ENCODE measurements at regions not wholly inside any gene's neighbourhood (a gene's known extent, or its start where the extent isn't known, plus 50 kb on each side); places are given as distances from the start of the nearest gene placed in this dataset.

- Histone ChIP-seq H3K27ac (ENCODE audit: low read depth in 2 of 2, low read length in 2 of 2) (no peak overlapping the region), H3K9ac (ENCODE audit: low read depth in 1 of 2, low read length in 2 of 2) (no peak overlapping the region), H3K4me3 (ENCODE audit: low read length in 2 of 2) (no peak overlapping the region), H3K4me1 (ENCODE audit: control insufficient read depth in 2 of 2, insufficient read depth in 2 of 2, low read length in 2 of 2) (no peaks in the 10 kb centered on the region), H3K36me3 (ENCODE audit: control insufficient read depth in 2 of 2, insufficient read depth in 2 of 2, low read length in 2 of 2) (no peaks in the 10 kb centered on the region), H3K27me3 (ENCODE audit: control insufficient read depth in 2 of 2, insufficient read depth in 2 of 2, low read length in 2 of 2) (no peaks in the 10 kb centered on the region), H3K9me3 (ENCODE audit: control insufficient read depth in 2 of 2, low read length in 2 of 2) (peaks cover 0 to 2% of the 10 kb centered on the region in 2 donors)
These were observed 242.6 kb downstream of the ANKRD50 start for GRCh38 chr4:124469981-124470380.

- H3K4me3 ChIP-seq (ENCODE audit: low read length in 2 of 2): no peak overlapping the region
- no peak overlapping the region for H3K9ac ChIP-seq (ENCODE audit: low read depth in 1 of 2, low read length in 2 of 2)
- H3K4me1 ChIP-seq (ENCODE audit: control insufficient read depth in 2 of 2, insufficient read depth in 2 of 2, low read length in 2 of 2): no peaks in the 10 kb centered on the region
- no peaks in the 10 kb centered on the region for H3K9me3 ChIP-seq (ENCODE audit: control insufficient read depth in 2 of 2, low read length in 2 of 2)
- H3K27ac ChIP-seq (ENCODE audit: low read depth in 2 of 2, low read length in 2 of 2): no peak overlapping the region
- no peaks in the 10 kb centered on the region for H3K27me3 ChIP-seq (ENCODE audit: control insufficient read depth in 2 of 2, insufficient read depth in 2 of 2, low read length in 2 of 2)
- no peaks in the 10 kb centered on the region for H3K36me3 ChIP-seq (ENCODE audit: control insufficient read depth in 2 of 2, insufficient read depth in 2 of 2, low read length in 2 of 2)
These were observed 234.1 kb downstream of the ANKRD50 start for GRCh38 chr4:124478470-124478869.

GRCh38 chr4:124480061-124480460 is 232.5 kb downstream of the ANKRD50 start:
- Histone ChIP-seq H3K9ac (ENCODE audit: low read depth in 1 of 2, low read length in 2 of 2) (no peak overlapping the region), H3K4me3 (ENCODE audit: low read length in 2 of 2) (no peak overlapping the region), H3K27me3 (ENCODE audit: control insufficient read depth in 2 of 2, insufficient read depth in 2 of 2, low read length in 2 of 2) (no peaks in the 10 kb centered on the region), H3K4me1 (ENCODE audit: control insufficient read depth in 2 of 2, insufficient read depth in 2 of 2, low read length in 2 of 2) (no peaks in the 10 kb centered on the region), H3K9me3 (ENCODE audit: control insufficient read depth in 2 of 2, low read length in 2 of 2) (no peaks in the 10 kb centered on the region), H3K36me3 (ENCODE audit: control insufficient read depth in 2 of 2, insufficient read depth in 2 of 2, low read length in 2 of 2) (no peaks in the 10 kb centered on the region), H3K27ac (ENCODE audit: low read depth in 2 of 2, low read length in 2 of 2) (no peak overlapping the region)

- H3K9ac ChIP-seq (ENCODE audit: low read depth in 1 of 2, low read length in 2 of 2): no peak overlapping the region
- H3K27ac ChIP-seq (ENCODE audit: low read depth in 2 of 2, low read length in 2 of 2): no peak overlapping the region
- H3K4me1 ChIP-seq (ENCODE audit: control insufficient read depth in 2 of 2, insufficient read depth in 2 of 2, low read length in 2 of 2): no peaks in the 10 kb centered on the region
- no peaks in the 10 kb centered on the region for H3K36me3 ChIP-seq (ENCODE audit: control insufficient read depth in 2 of 2, insufficient read depth in 2 of 2, low read length in 2 of 2)
- no peak overlapping the region for H3K4me3 ChIP-seq (ENCODE audit: low read length in 2 of 2)
- no peaks in the 10 kb centered on the region for H3K9me3 ChIP-seq (ENCODE audit: control insufficient read depth in 2 of 2, low read length in 2 of 2)
- no peaks in the 10 kb centered on the region for H3K27me3 ChIP-seq (ENCODE audit: control insufficient read depth in 2 of 2, insufficient read depth in 2 of 2, low read length in 2 of 2)
These were observed 231.4 kb downstream of the ANKRD50 start for GRCh38 chr4:124481123-124481522.

GRCh38 chr4:124483048-124483906 is 229.3 kb downstream of the ANKRD50 start:
- no peaks in the 10 kb centered on the region for H3K4me1 ChIP-seq (ENCODE audit: control insufficient read depth in 2 of 2, insufficient read depth in 2 of 2, low read length in 2 of 2)
- no peak overlapping the region for H3K4me3 ChIP-seq (ENCODE audit: low read length in 2 of 2)
- H3K27me3 ChIP-seq (ENCODE audit: control insufficient read depth in 2 of 2, insufficient read depth in 2 of 2, low read length in 2 of 2): no peaks in the 10 kb centered on the region
- H3K9me3 ChIP-seq (ENCODE audit: control insufficient read depth in 2 of 2, low read length in 2 of 2): no peaks in the 10 kb centered on the region
- no peaks in the 10 kb centered on the region for H3K36me3 ChIP-seq (ENCODE audit: control insufficient read depth in 2 of 2, insufficient read depth in 2 of 2, low read length in 2 of 2)
- no peak overlapping the region for H3K9ac ChIP-seq (ENCODE audit: low read depth in 1 of 2, low read length in 2 of 2)
- no peak overlapping the region for H3K27ac ChIP-seq (ENCODE audit: low read depth in 2 of 2, low read length in 2 of 2)

GRCh38 chr4:124484008-124484407 is 228.5 kb downstream of the ANKRD50 start:
- Histone ChIP-seq H3K27me3 (ENCODE audit: control insufficient read depth in 2 of 2, insufficient read depth in 2 of 2, low read length in 2 of 2) (no peaks in the 10 kb centered on the region), H3K27ac (ENCODE audit: low read depth in 2 of 2, low read length in 2 of 2) (no peak overlapping the region), H3K4me1 (ENCODE audit: control insufficient read depth in 2 of 2, insufficient read depth in 2 of 2, low read length in 2 of 2) (no peaks in the 10 kb centered on the region), H3K9ac (ENCODE audit: low read depth in 1 of 2, low read length in 2 of 2) (no peak overlapping the region), H3K36me3 (ENCODE audit: control insufficient read depth in 2 of 2, insufficient read depth in 2 of 2, low read length in 2 of 2) (no peaks in the 10 kb centered on the region), H3K4me3 (ENCODE audit: low read length in 2 of 2) (no peak overlapping the region), H3K9me3 (ENCODE audit: control insufficient read depth in 2 of 2, low read length in 2 of 2) (no peaks in the 10 kb centered on the region)

- no peaks in the 10 kb centered on the region for H3K27me3 ChIP-seq (ENCODE audit: control insufficient read depth in 2 of 2, insufficient read depth in 2 of 2, low read length in 2 of 2)
- H3K36me3 ChIP-seq (ENCODE audit: control insufficient read depth in 2 of 2, insufficient read depth in 2 of 2, low read length in 2 of 2): no peaks in the 10 kb centered on the region
- H3K27ac ChIP-seq (ENCODE audit: low read depth in 2 of 2, low read length in 2 of 2): no peak overlapping the region
- H3K4me1 ChIP-seq (ENCODE audit: control insufficient read depth in 2 of 2, insufficient read depth in 2 of 2, low read length in 2 of 2): no peaks in the 10 kb centered on the region
- H3K9me3 ChIP-seq (ENCODE audit: control insufficient read depth in 2 of 2, low read length in 2 of 2): no peaks in the 10 kb centered on the region
- no peak overlapping the region for H3K4me3 ChIP-seq (ENCODE audit: low read length in 2 of 2)
- H3K9ac ChIP-seq (ENCODE audit: low read depth in 1 of 2, low read length in 2 of 2): no peak overlapping the region
These were observed 227.6 kb downstream of the ANKRD50 start for GRCh38 chr4:124484940-124485339.

GRCh38 chr4:124486423-124486822 is 226.1 kb downstream of the ANKRD50 start:
- Histone ChIP-seq H3K4me1 (ENCODE audit: control insufficient read depth in 2 of 2, insufficient read depth in 2 of 2, low read length in 2 of 2) (no peaks in the 10 kb centered on the region), H3K36me3 (ENCODE audit: control insufficient read depth in 2 of 2, insufficient read depth in 2 of 2, low read length in 2 of 2) (no peaks in the 10 kb centered on the region), H3K9ac (ENCODE audit: low read depth in 1 of 2, low read length in 2 of 2) (no peak overlapping the region)

GRCh38 chr4:124487651-124488050 is 224.9 kb downstream of the ANKRD50 start:
- Histone ChIP-seq H3K9me3 (ENCODE audit: control insufficient read depth in 2 of 2, low read length in 2 of 2) (no peaks in the 10 kb centered on the region), H3K4me3 (ENCODE audit: low read length in 2 of 2) (no peak overlapping the region), H3K36me3 (ENCODE audit: control insufficient read depth in 2 of 2, insufficient read depth in 2 of 2, low read length in 2 of 2) (no peaks in the 10 kb centered on the region), H3K4me1 (ENCODE audit: control insufficient read depth in 2 of 2, insufficient read depth in 2 of 2, low read length in 2 of 2) (no peaks in the 10 kb centered on the region), H3K9ac (ENCODE audit: low read depth in 1 of 2, low read length in 2 of 2) (no peak overlapping the region), H3K27me3 (ENCODE audit: control insufficient read depth in 2 of 2, insufficient read depth in 2 of 2, low read length in 2 of 2) (no peaks in the 10 kb centered on the region), H3K27ac (ENCODE audit: low read depth in 2 of 2, low read length in 2 of 2) (no peak overlapping the region)

More at GRCh38 chr4:124486423-124486822, 226.1 kb downstream of the ANKRD50 start:
- H3K9me3 ChIP-seq (ENCODE audit: control insufficient read depth in 2 of 2, low read length in 2 of 2): no peaks in the 10 kb centered on the region
- no peak overlapping the region for H3K4me3 ChIP-seq (ENCODE audit: low read length in 2 of 2)
- H3K27me3 ChIP-seq (ENCODE audit: control insufficient read depth in 2 of 2, insufficient read depth in 2 of 2, low read length in 2 of 2): no peaks in the 10 kb centered on the region
- no peak overlapping the region for H3K27ac ChIP-seq (ENCODE audit: low read depth in 2 of 2, low read length in 2 of 2)

- H3K4me1 ChIP-seq (ENCODE audit: control insufficient read depth in 2 of 2, insufficient read depth in 2 of 2, low read length in 2 of 2): no peaks in the 10 kb centered on the region
- no peak overlapping the region for H3K27ac ChIP-seq (ENCODE audit: low read depth in 2 of 2, low read length in 2 of 2)
- no peaks in the 10 kb centered on the region for H3K36me3 ChIP-seq (ENCODE audit: control insufficient read depth in 2 of 2, insufficient read depth in 2 of 2, low read length in 2 of 2)
- H3K27me3 ChIP-seq (ENCODE audit: control insufficient read depth in 2 of 2, insufficient read depth in 2 of 2, low read length in 2 of 2): no peaks in the 10 kb centered on the region
- H3K9me3 ChIP-seq (ENCODE audit: control insufficient read depth in 2 of 2, low read length in 2 of 2): no peaks in the 10 kb centered on the region
- no peak overlapping the region for H3K9ac ChIP-seq (ENCODE audit: low read depth in 1 of 2, low read length in 2 of 2)
- H3K4me3 ChIP-seq (ENCODE audit: low read length in 2 of 2): no peak overlapping the region
These were observed 221.0 kb downstream of the ANKRD50 start for GRCh38 chr4:124491361-124492145.
